ENCODE measurements at regions not wholly inside any gene's neighbourhood (a gene's known extent, or its start where the extent isn't known, plus 50 kb on each side); places are given as distances from the start of the nearest gene placed in this dataset.

- TF ChIP-seq SAFB2 (IDR thresholded peaks at IDR 0.05; ENCODE audit: borderline replicate concordance, low read depth, low read length, severe bottlenecking) (no peak), HSF4 (CRISPR knock-in tag; IDR thresholded peaks at IDR 0.05; ENCODE audit: borderline replicate concordance) (no peak), BDP1 (IDR thresholded peaks at IDR 0.05; ENCODE audit: insufficient read depth, insufficient read length) (no peak)
Measured at GRCh38 chr3:150054635-150055034, 83.9 kb upstream of the PFN2 start.
